Skeletal muscle tissue (tissue), 3 donors: ENCODE measurements at regions not wholly inside any gene's neighbourhood (a gene's known extent, or its start where the extent isn't known, plus 50 kb on each side); places are given as distances from the start of the nearest gene placed in this dataset.
"Not testable (repeated sequence)": the region's sequence is repeated elsewhere in the genome, so short reads cannot be mapped to it uniquely, and the experiment has no call there.

Experiments used
- H3K27ac ChIP-seq: one replicate; pipeline ENCODE4 v1.7.0; 2013; ENCODE audit warnings: mild to moderate bottlenecking, low read depth, low read length, inconsistent platforms
- H3K27me3 ChIP-seq, 3 donors: one replicate each; pipeline ENCODE4 v1.7.0; 2013; ENCODE audit warnings: low read length in 3 of 3; ENCODE audit not compliant: control insufficient read depth in 3 of 3, insufficient read depth in 3 of 3
- H3K36me3 ChIP-seq, 3 donors: one replicate each; pipeline ENCODE4 v1.7.0; 2013; ENCODE audit warnings: low read length in 3 of 3; ENCODE audit not compliant: control insufficient read depth in 3 of 3, insufficient read depth in 3 of 3
- H3K4me1 ChIP-seq, 3 donors: one replicate each; pipeline ENCODE4 v1.7.0; 2013; ENCODE audit warnings: low read length in 3 of 3, mild to moderate bottlenecking in 3 of 3; ENCODE audit not compliant: control insufficient read depth in 3 of 3, insufficient read depth in 3 of 3
- H3K4me3 ChIP-seq, 3 donors: one replicate each; pipeline ENCODE4 v1.7.0; 2013; ENCODE audit warnings: low read length in 3 of 3
- H3K9ac ChIP-seq, 3 donors: one replicate each; pipeline ENCODE4 v1.7.0; 2013; ENCODE audit warnings: low read length in 3 of 3, mild to moderate bottlenecking in 3 of 3, moderate library complexity in 2 of 3, low read depth in 1 of 3
- H3K9me3 ChIP-seq, 3 donors: one replicate each; pipeline ENCODE4 v1.7.0; 2013; ENCODE audit warnings: low read length in 3 of 3; ENCODE audit not compliant: control insufficient read depth in 3 of 3
- donor health status: Osteomylitis.

- Histone ChIP-seq H3K9ac (peak overlapping the region; percentile 57 to 86 (median 67)), H3K27ac (peak overlapping the region; percentile 84), H3K4me3 (peak overlapping the region; percentile 65 to 73 (median 70))
- not testable (repeated sequence) for H3K4me1 ChIP-seq, H3K27me3 ChIP-seq, H3K9me3 ChIP-seq, H3K36me3 ChIP-seq
Observed at GRCh38 chr2:87075054-87075790, 53.6 kb upstream of the PLGLB1 start.

DNA sequence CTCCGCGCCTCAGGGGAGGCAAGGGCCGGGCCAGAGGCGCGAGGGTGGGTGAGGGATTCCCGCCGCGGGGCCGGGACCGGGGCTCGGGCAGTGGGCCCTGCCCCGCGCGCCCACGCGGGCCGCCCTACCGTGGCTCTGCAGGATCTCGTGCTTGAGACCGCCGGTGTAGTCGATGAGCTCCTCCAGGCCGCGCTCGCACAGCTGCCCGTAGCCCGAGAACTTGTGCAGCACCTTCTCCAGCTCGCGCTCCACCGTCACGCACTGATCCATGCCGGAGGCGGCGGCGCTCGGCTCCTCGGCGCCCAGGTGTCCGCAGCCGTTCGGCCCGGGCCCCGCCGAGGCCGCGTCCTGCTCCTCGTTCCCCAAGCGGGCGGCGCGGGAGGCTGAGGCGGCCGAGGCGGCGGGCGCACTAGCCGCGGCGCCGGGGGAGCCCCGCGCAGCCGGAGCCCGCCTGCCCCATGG lies 54.2 kb upstream of the PLGLB1 start:
- H3K4me1 ChIP-seq, H3K27me3 ChIP-seq, H3K36me3 ChIP-seq, H3K9me3 ChIP-seq: not testable (repeated sequence)
- peak overlapping the region; percentile 84 for H3K27ac ChIP-seq
- H3K9ac ChIP-seq: peak overlapping the region; percentile 43 to 86 (median 67)
- peak overlapping the region; percentile 51 to 75 (median 70) for H3K4me3 ChIP-seq

DNA sequence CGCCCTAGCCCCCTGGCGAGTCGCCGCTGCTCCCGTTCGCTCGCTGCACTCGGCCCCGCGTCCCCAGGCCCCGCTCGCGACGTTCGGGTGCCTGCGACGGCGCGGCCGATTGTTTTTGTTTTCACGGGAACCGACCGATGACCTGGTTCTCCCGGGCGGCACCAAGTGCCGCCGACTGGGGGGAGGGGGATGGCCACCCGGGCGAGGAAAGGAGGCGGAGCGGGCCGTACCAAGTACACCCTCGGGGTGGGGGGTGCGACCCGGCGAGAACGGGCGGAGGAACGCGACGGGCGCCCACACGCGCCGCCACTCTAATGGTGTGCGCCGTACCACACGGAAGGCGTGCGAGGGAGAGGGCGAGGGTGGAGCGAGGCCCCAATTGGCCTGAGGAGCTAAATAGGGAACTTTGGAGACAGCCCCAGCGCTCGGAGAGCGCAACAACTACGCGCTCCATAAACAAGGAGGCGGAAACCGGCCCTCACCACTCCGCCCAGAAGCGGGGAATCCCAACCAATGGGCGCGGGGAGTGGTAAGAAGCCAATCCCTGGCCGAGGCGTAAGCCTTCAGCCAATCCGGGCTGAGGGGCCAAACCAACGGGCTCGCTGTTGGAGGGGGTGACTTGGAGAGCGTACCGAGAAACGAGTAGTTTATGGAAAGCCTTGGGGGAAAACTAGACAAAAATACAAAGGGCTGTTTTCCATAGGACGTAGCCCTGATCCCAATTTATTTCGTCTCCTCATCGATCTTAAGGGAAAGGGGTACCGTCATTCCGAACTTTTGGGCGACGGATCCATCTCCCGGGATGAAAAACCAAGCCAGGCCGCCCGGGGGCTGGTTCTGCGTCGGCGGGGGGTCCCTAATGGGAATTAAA lies 54.8 kb upstream of the PLGLB1 start:
- H3K36me3 ChIP-seq, H3K27me3 ChIP-seq: not testable (repeated sequence)

DNA sequence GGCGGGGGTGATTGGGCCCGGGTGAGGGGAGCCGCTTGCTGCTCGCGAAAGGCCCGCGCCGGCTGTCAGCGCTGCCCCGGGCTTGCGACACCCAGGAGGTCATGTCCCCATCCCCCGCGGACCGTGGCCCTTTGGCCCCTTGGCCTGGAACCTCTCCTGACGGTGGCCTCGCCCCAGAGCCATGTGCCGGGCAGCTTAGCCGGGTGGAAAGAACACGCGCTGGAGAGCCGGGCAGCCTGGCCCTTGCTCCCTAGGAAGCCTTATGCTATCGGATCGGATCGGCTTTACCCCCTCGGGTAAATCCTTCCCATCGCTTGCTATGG lies 55.4 kb upstream of the PLGLB1 start:
- H3K27me3 ChIP-seq, H3K9me3 ChIP-seq, H3K4me1 ChIP-seq, H3K36me3 ChIP-seq: not testable (repeated sequence)
- H3K9ac ChIP-seq: peak overlapping the region; percentile 67 to 86 (median 84)
- H3K27ac ChIP-seq: peak overlapping the region; percentile 84
- H3K4me3 ChIP-seq: peak overlapping the region in 1 of 3 donors; percentile 56

More for the DNA sequence above, 54.8 kb upstream of the PLGLB1 start:
- H3K4me1 ChIP-seq, H3K9me3 ChIP-seq: not testable (repeated sequence)
- H3K9ac ChIP-seq: peak overlapping the region; percentile 67 to 86 (median 84)
- peak overlapping the region; percentile 84 for H3K27ac ChIP-seq
- H3K4me3 ChIP-seq: peak overlapping the region; percentile 65 to 75 (median 70)

GRCh38 chr2:87081727-87082126 lies 60.1 kb upstream of the PLGLB1 start:
- not testable (repeated sequence) for H3K4me3 ChIP-seq, H3K36me3 ChIP-seq, H3K4me1 ChIP-seq, H3K9ac ChIP-seq, H3K9me3 ChIP-seq, H3K27me3 ChIP-seq
- H3K27ac ChIP-seq: peak overlapping the region; percentile 60

DNA sequence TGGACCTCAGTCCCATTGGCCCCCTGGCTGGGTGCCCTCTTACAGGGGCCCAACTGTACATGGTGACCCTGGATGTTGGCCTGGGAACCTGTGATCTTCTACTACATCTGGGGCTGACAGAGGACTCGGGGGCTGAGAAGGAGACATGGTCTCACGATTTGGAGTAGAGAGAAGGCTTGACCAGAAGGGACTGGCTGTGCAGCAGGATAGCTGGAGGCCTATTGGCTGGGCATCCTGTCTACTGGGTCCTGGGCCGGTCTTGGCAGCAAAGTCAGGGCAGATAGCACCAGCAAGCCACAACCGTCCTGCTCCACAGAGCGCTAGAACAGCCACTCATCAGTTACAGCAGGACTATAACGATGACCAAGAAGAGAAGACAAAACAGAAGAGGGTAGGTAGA lies 66.4 kb upstream of the PLGLB1 start:
- H3K9ac ChIP-seq, H3K36me3 ChIP-seq, H3K27ac ChIP-seq, H3K4me1 ChIP-seq, H3K9me3 ChIP-seq, H3K4me3 ChIP-seq, H3K27me3 ChIP-seq: not testable (repeated sequence)

DNA sequence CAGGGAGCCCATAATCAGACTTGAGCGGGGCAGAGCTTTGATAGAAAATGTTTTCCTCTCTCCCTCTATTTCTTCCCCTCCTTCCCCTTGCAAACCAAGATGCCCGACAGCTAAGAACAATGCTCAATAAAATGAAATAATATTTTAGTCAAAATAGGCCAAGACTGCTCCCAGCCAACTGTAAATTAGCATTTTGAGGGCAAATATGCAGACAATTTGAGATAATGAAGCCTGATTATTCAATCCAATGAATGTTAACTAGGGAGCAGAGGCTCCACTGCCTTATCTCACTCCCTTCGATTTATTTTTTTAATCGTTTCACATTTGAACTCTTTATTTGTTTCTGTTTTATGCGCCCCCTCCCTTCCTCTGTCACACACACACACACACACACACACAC lies 67.8 kb upstream of the PLGLB1 start:
- H3K36me3 ChIP-seq, H3K9me3 ChIP-seq, H3K27me3 ChIP-seq, H3K9ac ChIP-seq, H3K4me3 ChIP-seq, H3K4me1 ChIP-seq, H3K27ac ChIP-seq: not testable (repeated sequence)

DNA sequence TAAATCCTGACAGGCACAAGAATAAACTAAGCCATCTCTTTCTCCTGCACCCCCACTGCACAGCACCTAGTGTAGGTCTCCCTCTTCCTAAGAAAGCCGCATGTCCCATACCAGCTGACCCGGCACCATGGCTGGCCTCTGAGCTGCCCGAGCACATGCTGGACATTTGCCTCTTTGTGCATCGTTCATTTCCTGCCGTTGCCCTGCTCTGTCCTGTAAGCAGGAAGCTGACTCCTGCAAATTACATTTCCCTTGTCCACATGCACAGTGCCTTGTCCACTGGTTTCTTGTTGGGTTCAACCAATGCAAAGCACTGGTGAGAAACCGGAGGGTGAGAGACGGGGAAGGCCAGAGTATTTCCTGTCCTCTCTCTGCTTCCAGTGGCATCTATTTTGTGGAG lies 71.6 kb upstream of the PLGLB1 start:
- H3K4me3 ChIP-seq, H3K27me3 ChIP-seq, H3K9me3 ChIP-seq, H3K4me1 ChIP-seq, H3K27ac ChIP-seq, H3K36me3 ChIP-seq, H3K9ac ChIP-seq: not testable (repeated sequence)

DNA sequence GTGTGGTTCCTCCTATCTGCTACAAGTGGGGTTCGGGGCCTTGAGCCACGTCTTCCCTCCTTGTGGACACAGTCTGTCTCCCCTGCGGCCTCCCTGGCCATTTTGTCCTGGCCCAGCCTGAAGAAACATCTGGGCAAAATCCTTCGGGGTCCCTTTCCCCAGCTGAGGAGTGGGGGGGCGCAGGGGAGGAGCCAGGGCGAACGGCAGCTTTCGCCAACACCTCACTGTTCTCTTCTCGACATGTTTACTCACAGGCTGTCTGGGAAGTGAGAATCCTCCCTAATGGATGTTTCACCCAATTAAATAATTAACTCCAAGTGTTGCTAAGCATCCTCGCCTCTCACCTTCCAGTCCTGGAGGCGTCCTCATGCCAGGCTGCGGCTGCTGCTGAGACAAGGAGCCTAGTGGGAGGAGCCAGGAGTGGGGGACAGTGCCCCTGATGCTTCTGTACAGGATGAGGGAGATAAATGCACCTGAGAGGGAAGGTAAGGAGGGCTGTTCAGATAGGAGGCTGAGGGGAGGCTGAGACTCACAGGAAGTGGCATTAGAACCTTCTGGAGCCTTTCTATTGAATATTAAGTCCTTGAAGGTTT lies 72.4 kb upstream of the PLGLB1 start:
- H3K27ac ChIP-seq, H3K4me3 ChIP-seq, H3K9me3 ChIP-seq, H3K9ac ChIP-seq, H3K4me1 ChIP-seq, H3K27me3 ChIP-seq, H3K36me3 ChIP-seq: not testable (repeated sequence)

GRCh38 chr2:87095804-87096203 lies 74.2 kb upstream of the PLGLB1 start:
- H3K36me3 ChIP-seq, H3K9ac ChIP-seq: not testable (repeated sequence)

More at GRCh38 chr2:87095804-87096203, 74.2 kb upstream of the PLGLB1 start:
- not testable (repeated sequence) for H3K27me3 ChIP-seq, H3K27ac ChIP-seq, H3K9me3 ChIP-seq, H3K4me3 ChIP-seq, H3K4me1 ChIP-seq
